ENCODE measurements at regions not wholly inside any gene's neighbourhood (a gene's known extent, or its start where the extent isn't known, plus 50 kb on each side); places are given as distances from the start of the nearest gene placed in this dataset.
"Not testable (repeated sequence)": the region's sequence is repeated elsewhere in the genome, so short reads cannot be mapped to it uniquely, and the experiment has no call there.

GRCh38 chr13:46498650-46499049, 54.3 kb upstream of the LRCH1 start:
- in situ Hi-C loops (cut with HindIII; ENCODE audit: low pct_unique_long_range_greater_than_20kb, low sequenced_read_pairs), result no loop called here
- DNase-seq (ENCODE audit: low read depth, low spot score), result no peak

DNA sequence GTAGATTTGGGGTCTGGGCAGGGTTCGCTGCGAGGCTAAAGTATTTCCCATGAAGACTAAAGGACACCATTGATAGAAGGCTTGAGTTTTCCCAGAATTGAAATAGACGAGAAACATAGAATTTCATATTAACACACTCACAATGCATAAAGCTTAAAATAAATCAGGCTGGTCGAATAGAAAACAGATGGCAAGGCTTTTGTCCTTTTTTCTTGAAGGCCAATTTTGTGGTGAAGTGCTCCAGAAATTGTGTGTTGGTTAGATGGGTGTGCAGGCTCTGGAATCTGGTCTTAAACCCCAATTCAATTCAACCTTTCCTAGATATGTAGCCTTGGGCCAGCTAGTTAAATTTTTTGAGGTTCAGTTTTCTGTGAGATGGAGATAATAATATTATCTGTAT, 56.9 kb upstream of the LRCH1 start:
- no peak for DNase-seq (ENCODE audit: low read depth, low spot score)
- in situ Hi-C loops (cut with HindIII; ENCODE audit: low pct_unique_long_range_greater_than_20kb, low sequenced_read_pairs), result no loop called here

GRCh38 chr13:46495651-46496050, 57.3 kb upstream of the LRCH1 start:
- in situ Hi-C loops (cut with HindIII; ENCODE audit: low pct_unique_long_range_greater_than_20kb, low sequenced_read_pairs), result no loop called here
- peak; percentile 30 for DNase-seq (ENCODE audit: low read depth, low spot score)

DNA sequence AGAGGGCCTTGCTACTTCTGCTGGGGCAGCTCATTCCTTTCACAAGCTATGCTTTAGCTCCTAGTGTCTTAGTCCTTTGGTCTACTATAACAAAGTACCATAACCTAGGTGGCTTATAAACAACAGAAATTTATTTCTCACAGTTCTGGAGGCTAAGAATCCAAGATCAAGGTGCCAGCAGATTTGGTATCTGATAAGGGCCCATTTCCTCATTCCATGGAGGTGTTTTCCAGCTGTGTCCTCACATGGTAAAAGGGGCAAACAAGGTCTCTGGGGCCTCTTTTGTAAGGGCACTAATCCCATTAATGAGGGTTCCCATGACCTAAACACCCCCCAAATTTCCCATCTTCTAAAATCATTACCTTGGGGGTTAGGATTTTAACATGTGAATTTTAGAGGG, 57.9 kb upstream of the LRCH1 start:
- in situ Hi-C loops (cut with HindIII; ENCODE audit: low pct_unique_long_range_greater_than_20kb, low sequenced_read_pairs), result no loop called here
- DNase-seq (ENCODE audit: low read depth, low spot score), result no peak

- DNase-seq (ENCODE audit: low read depth, low spot score), result peak; percentile 74
- in situ Hi-C loops (cut with HindIII; ENCODE audit: low pct_unique_long_range_greater_than_20kb, low sequenced_read_pairs), result no loop called here
These were observed 60.0 kb upstream of the LRCH1 start for GRCh38 chr13:46492946-46493345.

- no peak for DNase-seq (ENCODE audit: low read depth, low spot score)
These were observed 61.3 kb upstream of the LRCH1 start for GRCh38 chr13:46491641-46492040.

GRCh38 chr13:46490713-46491112, 62.3 kb upstream of the LRCH1 start:
- in situ Hi-C loops (cut with HindIII; ENCODE audit: low pct_unique_long_range_greater_than_20kb, low sequenced_read_pairs); DNase-seq (ENCODE audit: low read depth, low spot score): not testable (repeated sequence)

More at GRCh38 chr13:46491641-46492040, 61.3 kb upstream of the LRCH1 start:
- in situ Hi-C loops (cut with HindIII; ENCODE audit: low pct_unique_long_range_greater_than_20kb, low sequenced_read_pairs), result no loop called here

- in situ Hi-C loops (cut with HindIII; ENCODE audit: low pct_unique_long_range_greater_than_20kb, low sequenced_read_pairs), result no loop called here
- no peak for DNase-seq (ENCODE audit: low read depth, low spot score)
These were observed 62.8 kb upstream of the LRCH1 start for GRCh38 chr13:46490129-46490528.

- in situ Hi-C loops (cut with HindIII; ENCODE audit: low pct_unique_long_range_greater_than_20kb, low sequenced_read_pairs), result no loop called here
- DNase-seq (ENCODE audit: low read depth, low spot score), result peak; percentile 15
These were observed 63.4 kb upstream of the LRCH1 start for GRCh38 chr13:46489586-46490023.

DNA sequence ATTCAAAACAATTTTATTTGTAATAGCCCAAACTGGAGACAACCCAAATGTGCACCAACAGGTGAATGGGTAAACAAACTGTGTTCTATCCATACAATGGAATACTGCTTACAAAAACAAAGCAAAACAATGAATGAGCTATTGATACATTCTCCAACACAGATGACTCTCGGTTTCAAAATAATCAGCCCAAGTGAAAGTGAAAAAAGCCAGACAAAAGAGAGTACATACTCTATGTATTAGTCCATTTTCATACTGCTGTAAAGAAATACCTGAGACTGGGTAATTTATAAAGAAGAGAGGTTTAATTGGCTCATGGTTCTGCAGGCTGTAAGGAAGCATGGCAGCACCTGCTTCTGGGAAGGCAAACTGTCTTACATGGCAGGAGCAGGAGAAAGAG, 65.2 kb upstream of the LRCH1 start:
- in situ Hi-C loops (cut with HindIII; ENCODE audit: low pct_unique_long_range_greater_than_20kb, low sequenced_read_pairs), result no loop called here

GRCh38 chr13:46486270-46486669, 66.7 kb upstream of the LRCH1 start:
- no peak for DNase-seq (ENCODE audit: low read depth, low spot score)
- in situ Hi-C loops (cut with HindIII; ENCODE audit: low pct_unique_long_range_greater_than_20kb, low sequenced_read_pairs), result no loop called here

More for the DNA sequence above, 65.2 kb upstream of the LRCH1 start:
- no peak for DNase-seq (ENCODE audit: low read depth, low spot score)

DNA sequence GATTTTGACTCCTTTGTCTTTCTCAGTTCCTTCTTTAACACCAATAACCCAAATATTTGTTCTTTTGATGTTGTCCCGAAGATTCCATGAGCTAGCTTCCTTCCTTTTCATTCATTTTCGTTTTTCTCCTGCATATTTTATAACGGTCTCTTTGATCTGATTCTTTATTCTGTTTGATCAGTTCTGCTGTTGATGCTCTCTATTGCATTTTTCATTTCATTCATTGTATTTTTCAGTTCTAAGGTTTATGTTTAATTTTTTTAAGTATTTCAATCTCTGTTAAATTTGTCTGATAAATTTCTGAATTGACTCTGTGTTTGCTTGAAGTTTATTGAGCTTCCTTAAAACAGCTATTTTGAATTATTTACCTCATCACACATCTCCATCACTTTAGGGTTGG, 68.4 kb upstream of the LRCH1 start:
- in situ Hi-C loops (cut with HindIII; ENCODE audit: low pct_unique_long_range_greater_than_20kb, low sequenced_read_pairs), result no loop called here

DNA sequence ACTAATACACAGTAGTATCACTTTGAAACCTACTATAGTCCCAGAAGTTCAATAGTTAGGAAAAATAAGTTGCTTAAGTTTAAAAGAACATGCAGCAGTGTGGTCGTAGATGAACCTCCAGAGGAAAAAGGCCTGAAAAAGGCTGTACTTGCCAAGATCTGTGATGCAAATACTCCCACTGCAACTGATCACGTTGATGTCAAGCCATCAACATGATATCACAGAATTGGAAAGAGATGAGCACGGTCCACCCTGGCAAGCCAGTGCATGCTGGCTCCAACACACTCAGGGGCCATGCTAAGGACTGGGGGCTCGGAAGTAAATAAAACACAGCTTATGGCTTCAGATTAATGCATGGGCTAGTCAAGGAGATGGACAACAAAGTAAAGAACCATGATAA, 71.8 kb upstream of the LRCH1 start:
- in situ Hi-C loops (cut with HindIII; ENCODE audit: low pct_unique_long_range_greater_than_20kb, low sequenced_read_pairs), result no loop called here
- DNase-seq (ENCODE audit: low read depth, low spot score), result no peak

More for the DNA sequence above, 68.4 kb upstream of the LRCH1 start:
- DNase-seq (ENCODE audit: low read depth, low spot score), result no peak

- in situ Hi-C loops (cut with HindIII; ENCODE audit: low pct_unique_long_range_greater_than_20kb, low sequenced_read_pairs), result no loop called here
- no peak for DNase-seq (ENCODE audit: low read depth, low spot score)
These were observed 72.8 kb upstream of the LRCH1 start for GRCh38 chr13:46480131-46480530.

DNA sequence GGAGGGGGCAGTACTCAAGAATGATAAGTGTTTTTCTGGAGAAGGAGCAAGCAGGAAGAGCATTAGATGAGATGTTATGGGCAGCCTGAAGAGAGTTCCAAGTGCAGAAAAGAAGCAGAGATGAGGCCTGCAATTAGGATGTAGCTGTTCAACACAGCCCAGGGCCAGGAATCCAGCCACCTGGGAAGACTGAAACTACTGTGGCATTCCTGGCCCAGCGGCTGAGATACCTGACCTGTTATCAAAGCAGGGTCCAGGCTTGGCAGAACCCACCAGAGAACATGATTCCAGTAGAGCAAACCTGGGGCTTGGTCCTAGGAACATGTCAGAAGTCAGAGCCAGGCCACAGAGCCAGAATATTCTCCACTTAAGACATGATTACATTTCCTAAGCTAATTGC, 73.3 kb upstream of the LRCH1 start:
- in situ Hi-C loops (cut with HindIII; ENCODE audit: low pct_unique_long_range_greater_than_20kb, low sequenced_read_pairs), result no loop called here
- DNase-seq (ENCODE audit: low read depth, low spot score), result no peak

GRCh38 chr13:46479283-46479682, 73.7 kb upstream of the LRCH1 start:
- in situ Hi-C loops (cut with HindIII; ENCODE audit: low pct_unique_long_range_greater_than_20kb, low sequenced_read_pairs), result no loop called here
- DNase-seq (ENCODE audit: low read depth, low spot score), result no peak

DNA sequence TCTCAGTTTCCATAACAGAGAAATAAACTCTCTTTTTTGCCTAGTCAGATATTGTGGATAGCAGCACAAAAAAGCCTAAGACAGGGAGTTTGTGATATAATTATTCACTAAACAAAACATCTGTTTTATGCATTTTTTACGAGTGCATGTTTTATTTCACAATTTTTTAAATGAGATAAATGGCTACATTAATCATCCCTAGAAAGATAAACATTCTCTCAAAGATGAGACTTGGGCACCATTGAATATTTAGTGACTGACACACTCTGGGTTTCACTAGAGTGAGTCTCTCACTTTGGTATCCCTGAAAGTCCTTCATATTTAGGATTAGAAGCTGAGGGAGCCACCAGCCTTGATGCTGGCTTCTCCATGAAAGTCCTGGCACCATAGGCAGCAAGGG, 74.3 kb upstream of the LRCH1 start:
- in situ Hi-C loops (cut with HindIII; ENCODE audit: low pct_unique_long_range_greater_than_20kb, low sequenced_read_pairs), result no loop called here
- no peak for DNase-seq (ENCODE audit: low read depth, low spot score)

DNA sequence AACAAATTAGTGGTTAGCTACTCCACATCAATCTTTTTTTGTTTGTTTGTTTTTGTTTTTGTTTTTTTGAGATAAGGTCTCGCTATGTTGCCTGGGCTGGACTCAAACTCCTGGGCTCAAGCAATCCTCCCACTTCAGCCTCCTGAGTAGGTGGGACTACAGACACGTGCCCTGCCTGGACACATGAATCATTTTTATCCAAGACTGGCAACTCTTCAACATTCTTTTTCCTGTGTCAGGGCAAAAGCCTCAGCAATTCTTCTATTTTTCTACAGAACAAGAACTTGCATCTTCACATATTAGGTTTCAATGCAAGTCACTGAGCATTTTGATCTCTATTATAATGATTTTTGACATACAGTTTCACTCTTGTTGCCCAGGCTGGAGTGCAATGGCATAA, 76.8 kb upstream of the LRCH1 start:
- DNase-seq (ENCODE audit: low read depth, low spot score), result no peak
- in situ Hi-C loops (cut with HindIII; ENCODE audit: low pct_unique_long_range_greater_than_20kb, low sequenced_read_pairs), result no loop called here

- peak; percentile 56 for DNase-seq (ENCODE audit: low read depth, low spot score)
- in situ Hi-C loops (cut with HindIII; ENCODE audit: low pct_unique_long_range_greater_than_20kb, low sequenced_read_pairs), result no loop called here
These were observed 77.4 kb upstream of the LRCH1 start for GRCh38 chr13:46475541-46475991.

GRCh38 chr13:46473806-46474205, 79.2 kb upstream of the LRCH1 start:
- in situ Hi-C loops (cut with HindIII; ENCODE audit: low pct_unique_long_range_greater_than_20kb, low sequenced_read_pairs), result no loop called here

More at GRCh38 chr13:46473806-46474205, 79.2 kb upstream of the LRCH1 start:
- DNase-seq (ENCODE audit: low read depth, low spot score), result no peak

Measured in SK-MEL-5 (cell line).